K562 (cell line): ENCODE measurements at regions not wholly inside any gene's neighbourhood (a gene's known extent, or its start where the extent isn't known, plus 50 kb on each side); places are given as distances from the start of the nearest gene placed in this dataset.

ENCODE experiments used
- ATAC-seq: fragments of 200-7000 bp; cut with Tn5 transposase; 3 replicates; pipeline ENCODE4 v1.9.1; 2020; ENCODE audit warnings: moderate library complexity
- BruUV-seq: library from RNA; stranded (reverse); fragments of 400-500 nt; replicated peaks from 2 replicates; lab custom pipeline; 2021; lab: Mats Ljungman, UMichigan
- CTCF ChIA-PET: fragments of 300-600 bp; formaldehyde crosslinking; extraction: SDS; loops from one replicate; lab custom pipeline; 2021; ENCODE audit warnings: low intra/inter-chr PET ratio; lab: Yijun Ruan, JAX
- POLR2A ChIA-PET: fragments of 300-600, 350-650 bp; sonication (Branson Sonifier 250); formaldehyde crosslinking; extraction: SDS; loops from one replicate; lab custom pipeline; 2021; ENCODE audit warnings: antibody characterized with exemption, inconsistent platforms; lab: Yijun Ruan, JAX
- DNase-seq, 4 experiments: peaks; one replicate each; pipeline versions ENCODE4 v3.0.0 to v3.0.0-alpha.2; 2011 to 2018; ENCODE audit warnings: low spot score in 3 of 4, mixed read lengths in 3 of 4; ENCODE audit errors: extremely low read depth in 1 of 4
- FAIRE-seq: peaks from 2 replicates; lab custom pipeline; 2011; peaks lifted over from hg19 to GRCh38; lab: Jason Lieb, UNC
- H2AFZ ChIP-seq: 2 replicates; pipeline ENCODE4 v1.6.0; 2011; ENCODE audit warnings: low read depth, low read length, control low read depth, inconsistent platforms
- H3K27ac ChIP-seq: fragments of 200-600 bp; 3 replicates; pipeline ENCODE4 v1.8.0; 2011; ENCODE audit warnings: low read depth, mild to moderate bottlenecking, control low read depth, inconsistent platforms, low read length, moderate library complexity, mixed read lengths; ENCODE audit errors: extremely low read depth
- H3K27me3 ChIP-seq, 2 experiments: fragments of 300-600 bp in 1 of 2; 2 replicates in 1 of 2; 3 replicates in 1 of 2; pipeline versions ENCODE4 v1.6.0 to v1.8.0; 2011; ENCODE audit warnings: inconsistent platforms in 2 of 2, low read length in 2 of 2, mild to moderate bottlenecking in 1 of 2, mixed read lengths in 1 of 2, moderate library complexity in 1 of 2; ENCODE audit not compliant: control insufficient read depth in 2 of 2, insufficient read depth in 2 of 2
- H3K36me3 ChIP-seq: fragments of 300-600 bp; 3 replicates; pipeline ENCODE4 v1.8.0; 2011; ENCODE audit warnings: mild to moderate bottlenecking, low read length, inconsistent platforms; ENCODE audit not compliant: control insufficient read depth, insufficient read depth
- H3K4me1 ChIP-seq, 2 experiments: fragments of 200-600 bp in 1 of 2; replicated peaks in 1 of 2; 2 replicates in 1 of 2; 3 replicates in 1 of 2; pipeline versions ENCODE4 v1.5.1 to v1.8.0; 2011; ENCODE audit warnings: inconsistent platforms in 2 of 2, low read length in 2 of 2, mild to moderate bottlenecking in 1 of 2, mixed read lengths in 1 of 2, moderate library complexity in 1 of 2; ENCODE audit not compliant: control insufficient read depth in 2 of 2, insufficient read depth in 2 of 2
- H3K4me2 ChIP-seq: 2 replicates; pipeline ENCODE4 v1.6.1; 2011; ENCODE audit warnings: low read length, control low read depth, inconsistent platforms, mixed read lengths; ENCODE audit not compliant: insufficient read depth
- H3K4me3 ChIP-seq: fragments of 200-600 bp; sonication (generic), shearing (Covaris generic); 2 replicates; pipeline ENCODE4 v1.5.1; 2016; ENCODE audit warnings: control low read depth, inconsistent platforms
- H3K79me2 ChIP-seq: fragments of 200-600 bp; 3 replicates; pipeline ENCODE4 v1.8.0; 2011; ENCODE audit warnings: low read length, inconsistent platforms; ENCODE audit not compliant: control insufficient read depth, insufficient read depth
- H3K9ac ChIP-seq, 2 experiments: 2 replicates each; pipeline versions ENCODE4 v1.6.0 to v1.6.1; 2011; ENCODE audit warnings: low read depth in 2 of 2, low read length in 2 of 2, control low read depth in 1 of 2, inconsistent platforms in 1 of 2, mild to moderate bottlenecking in 1 of 2, mixed read lengths in 1 of 2; ENCODE audit not compliant: insufficient read depth in 1 of 2
- H3K9me1 ChIP-seq: one replicate; pipeline ENCODE4 v1.6.0; 2011; ENCODE audit warnings: inconsistent platforms, mild to moderate bottlenecking, low read length, moderate library complexity; ENCODE audit not compliant: control insufficient read depth, insufficient read depth
- H3K9me3 ChIP-seq: replicated peaks from 2 replicates; pipeline ENCODE4 v1.5.1; 2011; ENCODE audit warnings: low read depth, low read length, inconsistent platforms; ENCODE audit not compliant: control insufficient read depth, insufficient read depth
- H4K20me1 ChIP-seq: replicated peaks from 2 replicates; pipeline ENCODE4 v1.6.1; 2011; ENCODE audit warnings: low read length, inconsistent platforms, mixed read lengths; ENCODE audit not compliant: control insufficient read depth, insufficient read depth
- ELF4 ChIP-seq: fragments of 450-650 bp; formaldehyde crosslinking; IDR thresholded peaks from 2 replicates; pipeline ENCODE4 v1.4.0; 2022; ENCODE audit warnings: missing genetic modification characterization
- NFXL1 ChIP-seq: fragments of 450-650 bp; formaldehyde crosslinking; IDR thresholded peaks from 2 replicates; pipeline ENCODE4 v1.4.0; 2021; ENCODE audit warnings: mild to moderate bottlenecking
- PPARD ChIP-seq: fragments of 250-450 bp; sonication (Bioruptor Pico); IDR thresholded peaks from 2 replicates; pipeline ENCODE4 v1.8.0; 2022; ENCODE audit warnings: inconsistent platforms, mild to moderate bottlenecking, moderate library complexity
- SRSF7 ChIP-seq: fragments of 200-400 bp; formaldehyde crosslinking; optimal IDR thresholded peaks from 2 replicates; pipeline ENCODE3; 2017; ENCODE audit warnings: mild to moderate bottlenecking, low read depth, low read length
- THRB ChIP-seq: fragments of 450-650 bp; formaldehyde crosslinking; conservative IDR thresholded peaks from 2 replicates; pipeline ENCODE4 v1.4.0; 2022; ENCODE audit warnings: mild to moderate bottlenecking, missing genetic modification characterization
- WHSC1 ChIP-seq: IDR thresholded peaks from one replicate; pipeline ENCODE4 v1.6.1; 2012; ENCODE audit warnings: low read length, control low read depth, inconsistent platforms
- ZFP36 ChIP-seq: fragments of 150-350 bp; IDR thresholded peaks from 2 replicates; pipeline ENCODE4 v1.6.1; 2018; ENCODE audit warnings: low read length, low read depth; ENCODE audit not compliant: partially characterized antibody
- ZNF175 ChIP-seq: fragments of 200-800 bp; sonication (Bioruptor generic); IDR thresholded peaks from 2 replicates; pipeline ENCODE4 v1.6.1; 2016; ENCODE audit warnings: low read depth, mild to moderate bottlenecking, missing genetic modification characterization, missing compliant biosample characterization
- WGBS: fragments of 100-300 bp; shearing (Covaris generic); methylation state at CpG from one replicate; pipeline ENCODE4 v1.1.6; 2016; ENCODE audit warnings: low coverage, mixed read lengths; ENCODE audit not compliant: insufficient coverage; ENCODE audit errors: missing lambda C conversion rate; 5-methylcytosine and 5-hydroxymethylcytosine counted together
- in situ Hi-C: fragments of 300-500 bp; cut with MboI; formaldehyde crosslinking; loops from 4 replicates; pipeline ENCODE4 v1.15.0; 2018; ENCODE audit warnings: inconsistent platforms, mixed read lengths
- intact Hi-C: fragments of 100-400 bp; cut with micrococcal nuclease; formaldehyde crosslinking; loops from 2 replicates; pipeline ENCODE4 v1.14.2; 2022

- TF ChIP-seq ZNF175 (CRISPR knock-in tag) (no peak), ELF4 (CRISPR knock-in tag) (no peak), ZFP36 (no peak), THRB (CRISPR knock-in tag) (no peak), PPARD (CRISPR knock-in tag) (no peak), WHSC1 (no peak), SRSF7 (no peak), NFXL1 (CRISPR knock-in tag) (no peak)
- ChIA-PET POLR2A (no interaction called here), CTCF (no interaction called here)
- Histone ChIP-seq H3K79me2 (no peaks in the 10 kb centered on the region), H3K4me2 (no peak overlapping the region), H3K4me3 (no peak overlapping the region), H3K27me3 (no peaks in the 10 kb centered on the region), H2AFZ (no peak overlapping the region), H3K9ac (no peak overlapping the region), H3K36me3 (no peaks in the 10 kb centered on the region), H4K20me1 (no peaks in the 10 kb centered on the region), H3K4me1 (peaks cover 0 to 12% of the 10 kb centered on the region in 2 experiments; a peak in 2 of 5 replicates), H3K9me3 (no peaks in the 10 kb centered on the region; the same call in 1 of the 2 replicates), H3K27ac (no peak overlapping the region), H3K9me1 (no peaks in the 10 kb centered on the region)
- in situ Hi-C loops, result no loop called here
- intact Hi-C loops, result loop anchor here (5.0 to 10.0 kb wide), 4 partner anchors 52 to 957 kb away; partner anchors contain the start of gene PDS5B
- DNase-seq (no peak), FAIRE-seq (no peak), ATAC-seq (no peak)
- WGBS, result 93% methylated on average over 2 of the region's 3 CpGs
- no TSS peak for BruUV-seq
These were observed 258.8 kb upstream of the STARD13 start for GRCh38 chr13:33544308-33544707.
